Retinal pigment epithelial cell (primary cell): ENCODE measurements at regions not wholly inside any gene's neighbourhood (a gene's known extent, or its start where the extent isn't known, plus 50 kb on each side); places are given as distances from the start of the nearest gene placed in this dataset.

Experiments
- DNase-seq: peaks from one replicate; pipeline ENCODE4 v3.0.0-alpha.2; 2010; ENCODE audit warnings: low read depth
- H3K4me3 ChIP-seq: 2 replicates; pipeline ENCODE4 v1.5.1; 2011; ENCODE audit warnings: mild to moderate bottlenecking, low read length, control low read depth, moderate library complexity
- TF ChIP-seq, protein P1 (sequence below): conservative IDR thresholded peaks from 2 replicates; pipeline ENCODE4 v1.5.1; 2011; ENCODE audit warnings: low read depth, low read length, control low read depth, inconsistent platforms

DNA sequence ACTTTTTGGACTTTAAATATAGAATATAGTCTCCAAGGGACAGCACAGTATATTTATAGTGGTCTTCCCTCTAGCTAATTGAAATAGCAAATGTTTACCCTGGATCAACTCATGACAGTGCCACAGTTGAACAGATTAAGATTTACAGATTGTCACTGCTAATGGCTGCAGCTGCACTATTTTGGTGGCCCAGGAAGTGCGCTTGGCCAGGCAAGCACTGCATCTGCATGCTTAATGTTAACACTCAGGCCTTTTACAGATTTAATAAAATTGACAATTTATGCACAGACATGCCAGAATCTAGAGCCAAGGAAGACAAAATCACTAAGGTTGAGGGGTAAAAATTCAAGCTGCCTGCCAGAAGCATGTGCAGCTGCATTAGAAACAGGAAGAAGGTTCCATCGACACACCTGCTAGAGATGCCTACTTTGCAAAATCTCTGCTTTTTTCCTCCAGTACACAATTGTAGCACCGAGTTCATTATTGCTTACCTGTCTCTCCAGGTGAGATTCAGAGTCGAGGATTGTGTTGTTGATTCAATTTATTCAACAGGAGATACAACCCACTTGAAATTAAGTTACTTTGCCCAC lies 1042.3 kb upstream of the NRXN1 start:
- H3K4me3 ChIP-seq, result no peak overlapping the region
- TF ChIP-seq, protein P1, sequence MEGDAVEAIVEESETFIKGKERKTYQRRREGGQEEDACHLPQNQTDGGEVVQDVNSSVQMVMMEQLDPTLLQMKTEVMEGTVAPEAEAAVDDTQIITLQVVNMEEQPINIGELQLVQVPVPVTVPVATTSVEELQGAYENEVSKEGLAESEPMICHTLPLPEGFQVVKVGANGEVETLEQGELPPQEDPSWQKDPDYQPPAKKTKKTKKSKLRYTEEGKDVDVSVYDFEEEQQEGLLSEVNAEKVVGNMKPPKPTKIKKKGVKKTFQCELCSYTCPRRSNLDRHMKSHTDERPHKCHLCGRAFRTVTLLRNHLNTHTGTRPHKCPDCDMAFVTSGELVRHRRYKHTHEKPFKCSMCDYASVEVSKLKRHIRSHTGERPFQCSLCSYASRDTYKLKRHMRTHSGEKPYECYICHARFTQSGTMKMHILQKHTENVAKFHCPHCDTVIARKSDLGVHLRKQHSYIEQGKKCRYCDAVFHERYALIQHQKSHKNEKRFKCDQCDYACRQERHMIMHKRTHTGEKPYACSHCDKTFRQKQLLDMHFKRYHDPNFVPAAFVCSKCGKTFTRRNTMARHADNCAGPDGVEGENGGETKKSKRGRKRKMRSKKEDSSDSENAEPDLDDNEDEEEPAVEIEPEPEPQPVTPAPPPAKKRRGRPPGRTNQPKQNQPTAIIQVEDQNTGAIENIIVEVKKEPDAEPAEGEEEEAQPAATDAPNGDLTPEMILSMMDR, result no peak
- no peak for DNase-seq

DNA sequence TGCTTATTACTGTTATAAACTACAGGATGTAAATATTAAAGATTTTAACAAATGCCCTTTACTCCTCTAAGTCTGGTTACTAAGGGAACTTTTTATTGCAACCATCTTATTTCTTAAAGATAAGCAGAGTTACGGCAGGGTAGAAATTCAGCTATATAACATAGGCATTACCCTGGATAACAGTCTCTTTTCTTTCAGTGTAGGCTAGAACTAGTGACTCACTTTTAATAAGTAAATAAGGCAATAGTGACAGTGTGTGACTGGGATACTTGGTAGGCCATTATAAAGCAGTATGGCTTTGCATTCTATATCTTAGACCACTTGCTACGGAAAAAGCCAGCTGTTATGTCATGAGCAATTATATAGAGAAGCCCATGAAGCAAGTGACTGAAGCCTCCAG lies 1041.0 kb upstream of the NRXN1 start:
- TF ChIP-seq, protein P1, result no peak
- no peak for DNase-seq
- H3K4me3 ChIP-seq, result no peak overlapping the region

DNA sequence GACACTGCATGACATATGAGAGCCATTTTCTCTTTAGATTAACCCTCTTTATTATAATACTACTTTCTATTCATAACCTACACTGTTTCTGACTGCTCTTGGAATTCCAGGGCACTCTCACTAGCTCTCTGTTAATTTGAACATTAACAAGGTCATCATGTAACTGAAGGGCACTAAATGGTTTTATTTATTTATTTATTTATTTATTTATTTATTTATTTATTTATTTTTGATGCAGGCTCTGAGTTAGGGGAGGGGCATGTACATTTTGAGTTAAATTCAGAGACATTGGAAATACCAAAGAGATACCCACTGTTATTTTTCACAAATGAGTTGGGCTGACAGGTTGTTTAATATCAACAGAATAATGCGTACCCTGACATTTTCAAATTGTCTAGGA lies 1038.7 kb upstream of the NRXN1 start:
- DNase-seq, result no peak
- H3K4me3 ChIP-seq, result no peak overlapping the region
- TF ChIP-seq, protein P1, result no peak

DNA sequence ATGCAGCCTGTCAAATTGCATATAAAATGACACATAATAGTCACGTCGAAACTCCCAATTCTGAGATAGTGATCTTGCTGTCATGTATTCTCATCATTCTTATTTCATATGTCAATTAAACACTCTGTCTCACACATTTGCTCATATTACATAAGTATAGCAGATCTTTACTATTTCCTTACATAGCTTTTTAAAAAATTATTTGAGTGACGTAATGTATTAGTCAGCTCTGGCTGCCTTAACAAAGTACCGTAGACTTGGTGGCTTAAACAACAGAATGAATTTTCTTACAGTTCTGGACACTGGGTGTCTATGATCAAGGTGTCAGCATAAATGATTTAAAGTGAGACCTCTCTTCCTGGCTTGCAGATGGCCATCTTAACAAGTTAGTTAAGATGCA lies 1032.3 kb upstream of the NRXN1 start:
- TF ChIP-seq, protein P1, result no peak
- no peak for DNase-seq

DNA sequence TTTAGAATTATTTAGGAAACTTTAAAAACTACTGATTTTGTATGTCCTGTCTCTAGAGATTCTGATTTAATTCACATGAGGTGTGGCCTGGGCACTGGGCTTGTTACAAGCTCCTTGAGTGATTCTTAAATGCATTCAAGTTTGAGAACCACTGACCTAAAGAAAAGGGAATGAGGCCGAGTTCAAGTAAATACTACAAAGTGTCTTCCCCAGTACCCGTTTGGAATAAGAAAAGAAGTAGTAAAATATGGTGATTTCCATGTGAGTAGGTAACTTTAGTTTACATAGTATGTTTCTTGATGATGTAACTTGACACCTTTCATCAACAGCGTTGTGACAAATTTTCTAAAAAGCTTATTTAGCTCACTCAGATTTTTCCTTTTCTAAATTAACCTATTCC lies 1022.9 kb upstream of the NRXN1 start:
- no peak overlapping the region for H3K4me3 ChIP-seq
- DNase-seq, result no peak
- TF ChIP-seq, protein P1, result no peak

More for the DNA sequence above, 1032.3 kb upstream of the NRXN1 start:
- no peak overlapping the region for H3K4me3 ChIP-seq

DNA sequence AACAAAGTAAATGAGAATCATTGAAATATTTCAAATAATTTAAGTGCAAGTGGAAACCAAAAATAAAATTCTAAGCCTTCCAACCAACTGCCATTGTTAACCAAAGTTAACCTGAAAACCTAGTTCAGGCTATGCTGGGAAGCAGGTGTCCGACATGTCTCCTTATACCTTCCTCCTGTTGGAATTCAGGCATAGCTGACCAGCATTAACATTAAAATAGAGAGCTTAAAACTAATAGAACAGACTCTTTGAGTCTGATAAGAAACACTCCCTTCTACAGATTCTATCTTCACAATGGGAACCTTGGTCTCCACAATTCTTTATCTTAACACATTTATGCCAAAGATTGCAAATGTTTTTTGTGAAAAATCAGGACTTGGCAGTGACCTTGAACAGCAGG lies 1004.9 kb upstream of the NRXN1 start:
- no peak for DNase-seq
- H3K4me3 ChIP-seq, result no peak overlapping the region
- TF ChIP-seq, protein P1, result no peak

DNA sequence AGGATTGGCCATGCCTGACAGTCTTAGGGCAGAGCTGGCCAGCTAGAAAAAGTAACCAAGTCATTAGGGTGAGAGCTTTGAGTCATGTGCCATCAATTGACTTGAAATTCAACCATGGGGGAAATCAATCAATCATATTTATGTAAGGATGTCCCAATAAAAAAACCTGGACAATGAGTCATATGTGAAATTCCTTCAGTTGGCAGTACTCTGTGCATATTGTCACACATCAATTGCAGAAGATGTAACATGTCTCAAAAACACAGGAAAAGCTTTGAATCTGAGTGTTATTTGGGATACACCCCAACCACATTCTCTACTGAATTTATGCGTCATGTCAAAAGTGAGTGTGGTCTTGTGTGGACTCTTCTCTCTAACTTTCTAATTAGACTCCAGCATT lies 1004.1 kb upstream of the NRXN1 start:
- no peak for DNase-seq
- no peak overlapping the region for H3K4me3 ChIP-seq
- TF ChIP-seq, protein P1, result no peak
